Natural killer cell (primary cell): ENCODE measurements at regions not wholly inside any gene's neighbourhood (a gene's known extent, or its start where the extent isn't known, plus 50 kb on each side); places are given as distances from the start of the nearest gene placed in this dataset.
"Not testable (repeated sequence)": the region's sequence is repeated elsewhere in the genome, so short reads cannot be mapped to it uniquely, and the experiment has no call there.

ENCODE experiments used
- ATAC-seq, 3 donors: fragments of 150-1000 bp in 2 of 3; fragments of 200-7000 bp in 1 of 3; cut with Tn5 transposase; 1 replicate in 1 of 3; 2 replicates in 2 of 3; pipeline ENCODE4 v1.10.0; 2021; ENCODE audit warnings: mild to moderate bottlenecking in 2 of 3, moderate library complexity in 2 of 3
- DNase-seq, 2 donors: peaks; one replicate each; pipeline versions ENCODE4 v3.0.0 to v3.0.0-alpha.2; 2013 to 2021; ENCODE audit warnings: mixed read lengths in 1 of 2
- H3K27ac ChIP-seq: one replicate; pipeline ENCODE4 v1.5.1; 2013; ENCODE audit warnings: mild to moderate bottlenecking, low read length
- H3K27me3 ChIP-seq: one replicate; pipeline ENCODE4 v1.6.1; 2013; ENCODE audit warnings: low read length; ENCODE audit not compliant: control insufficient read depth, insufficient read depth
- H3K36me3 ChIP-seq: one replicate; pipeline ENCODE4 v1.6.1; 2013; ENCODE audit warnings: low read length; ENCODE audit not compliant: control insufficient read depth, insufficient read depth
- H3K4me1 ChIP-seq: one replicate; pipeline ENCODE4 v1.6.1; 2013; ENCODE audit warnings: low read length; ENCODE audit not compliant: control insufficient read depth, insufficient read depth
- H3K4me3 ChIP-seq: one replicate; pipeline ENCODE4 v1.5.1; 2013; ENCODE audit warnings: low read length
- H3K9me3 ChIP-seq: one replicate; pipeline ENCODE4 v1.6.1; 2013; ENCODE audit warnings: low read length; ENCODE audit not compliant: control insufficient read depth, insufficient read depth
- H3K27ac Mint-ChIP-seq, 2 donors: one replicate each; pipeline ENCODE4 v1.8.0; 2022; ENCODE audit warnings: mild to moderate bottlenecking in 2 of 2, mixed read lengths in 2 of 2, moderate library complexity in 1 of 2
- H3K27me3 Mint-ChIP-seq, 2 donors: one replicate each; pipeline ENCODE4 v1.8.0; 2022; ENCODE audit warnings: low read depth in 2 of 2, mixed read lengths in 2 of 2
- H3K36me3 Mint-ChIP-seq: one replicate; pipeline ENCODE4 v1.8.0; 2022; ENCODE audit warnings: mixed read lengths
- H3K4me1 Mint-ChIP-seq, 2 donors: one replicate each; pipeline ENCODE4 v1.8.0; 2022; ENCODE audit warnings: mixed read lengths in 2 of 2
- H3K4me3 Mint-ChIP-seq: one replicate; pipeline ENCODE4 v1.8.0; 2022; ENCODE audit warnings: mild to moderate bottlenecking, moderate library complexity, mixed read lengths
- H3K9me3 Mint-ChIP-seq, 2 donors: one replicate each; pipeline ENCODE4 v1.8.0; 2022; ENCODE audit warnings: mixed read lengths in 2 of 2
- WGBS: methylation state at CpG from one replicate; pipeline ENCODE4 v1.1.7; 2013; ENCODE audit warnings: missing lambda C conversion rate; ENCODE audit not compliant: insufficient coverage; 5-methylcytosine and 5-hydroxymethylcytosine counted together
- intact Hi-C: fragments of 100-400 bp; cut with micrococcal nuclease; formaldehyde crosslinking; loops from one replicate; pipeline ENCODE4 v1.14.2; 2022
- TF ChIP-seq, protein P1 (sequence below): fragments of 200-600 bp; IDR thresholded peaks from one replicate; pipeline ENCODE4 v1.8.0; 2022; ENCODE audit warnings: antibody characterized with exemption

DNA sequence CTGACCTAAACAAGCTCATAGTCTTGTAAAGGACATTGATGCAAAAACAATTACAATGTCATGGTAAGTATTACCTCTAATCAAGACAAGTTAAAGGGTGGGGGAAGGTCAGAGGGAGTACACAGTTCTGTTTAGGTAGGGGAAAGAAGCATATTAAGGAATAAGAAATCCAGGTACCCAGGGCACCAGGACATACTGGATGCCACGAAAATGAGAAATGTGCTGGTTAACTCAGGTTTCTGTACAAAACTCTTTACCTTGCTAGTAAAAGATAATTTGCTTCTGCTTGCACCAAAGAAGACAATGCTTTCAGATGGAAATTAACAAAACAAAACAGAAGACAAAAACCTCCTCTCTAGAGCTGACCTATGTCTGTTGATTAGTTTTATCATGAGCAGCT is 70.7 kb upstream of the MED13 start:
- Mint-ChIP-seq H3K4me1 (no peaks in the 10 kb centered on the region), H3K9me3 (no peaks in the 10 kb centered on the region), H3K36me3 (peaks cover 5% of the 10 kb centered on the region), H3K4me3 (no peak overlapping the region), H3K27me3 (peaks cover 26 to 37% of the 10 kb centered on the region in 2 donors), H3K27ac (no peak overlapping the region)
- Histone ChIP-seq H3K36me3 (no peaks in the 10 kb centered on the region), H3K27me3 (no peaks in the 10 kb centered on the region), H3K27ac (no peak overlapping the region), H3K4me3 (no peak overlapping the region), H3K9me3 (no peaks in the 10 kb centered on the region), H3K4me1 (peaks cover 4% of the 10 kb centered on the region)
- no peak for ATAC-seq
- intact Hi-C loops = no loop called here
- DNase-seq = no peak
- TF ChIP-seq, protein P1, sequence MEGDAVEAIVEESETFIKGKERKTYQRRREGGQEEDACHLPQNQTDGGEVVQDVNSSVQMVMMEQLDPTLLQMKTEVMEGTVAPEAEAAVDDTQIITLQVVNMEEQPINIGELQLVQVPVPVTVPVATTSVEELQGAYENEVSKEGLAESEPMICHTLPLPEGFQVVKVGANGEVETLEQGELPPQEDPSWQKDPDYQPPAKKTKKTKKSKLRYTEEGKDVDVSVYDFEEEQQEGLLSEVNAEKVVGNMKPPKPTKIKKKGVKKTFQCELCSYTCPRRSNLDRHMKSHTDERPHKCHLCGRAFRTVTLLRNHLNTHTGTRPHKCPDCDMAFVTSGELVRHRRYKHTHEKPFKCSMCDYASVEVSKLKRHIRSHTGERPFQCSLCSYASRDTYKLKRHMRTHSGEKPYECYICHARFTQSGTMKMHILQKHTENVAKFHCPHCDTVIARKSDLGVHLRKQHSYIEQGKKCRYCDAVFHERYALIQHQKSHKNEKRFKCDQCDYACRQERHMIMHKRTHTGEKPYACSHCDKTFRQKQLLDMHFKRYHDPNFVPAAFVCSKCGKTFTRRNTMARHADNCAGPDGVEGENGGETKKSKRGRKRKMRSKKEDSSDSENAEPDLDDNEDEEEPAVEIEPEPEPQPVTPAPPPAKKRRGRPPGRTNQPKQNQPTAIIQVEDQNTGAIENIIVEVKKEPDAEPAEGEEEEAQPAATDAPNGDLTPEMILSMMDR = no peak
- 92% methylated on average over 1 of the region's 1 CpG for WGBS

DNA sequence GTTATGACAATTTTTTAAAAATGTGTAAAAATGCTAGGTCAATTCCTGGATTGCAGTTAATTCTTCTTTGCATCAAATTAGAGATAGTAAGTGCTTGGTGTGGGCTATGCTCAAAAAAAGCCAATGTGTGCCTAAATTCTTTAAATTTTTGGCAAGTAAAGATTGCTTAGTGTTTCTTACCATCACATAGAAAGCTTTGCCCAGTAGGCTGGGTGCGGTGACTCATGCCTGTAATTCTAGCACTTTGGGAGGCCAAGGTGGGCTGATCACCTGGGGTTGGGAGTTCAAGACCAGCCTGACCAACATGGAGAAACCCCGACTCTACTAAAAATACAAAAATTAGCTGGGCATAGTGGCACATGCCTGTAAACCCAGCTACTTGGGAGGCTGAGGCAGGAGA is 70.0 kb upstream of the MED13 start:
- intact Hi-C loops, H3K4me1 ChIP-seq, H3K9me3 ChIP-seq, H3K36me3 Mint-ChIP-seq, H3K36me3 ChIP-seq, H3K27ac ChIP-seq, H3K4me1 Mint-ChIP-seq, H3K27ac Mint-ChIP-seq, H3K27me3 ChIP-seq, ATAC-seq, DNase-seq, H3K4me3 Mint-ChIP-seq, H3K9me3 Mint-ChIP-seq, H3K4me3 ChIP-seq: not testable (repeated sequence)
- 86% methylated on average over 2 of the region's 2 CpGs for WGBS
- H3K27me3 Mint-ChIP-seq = peaks cover 19 to 32% of the 10 kb centered on the region in 2 donors

DNA sequence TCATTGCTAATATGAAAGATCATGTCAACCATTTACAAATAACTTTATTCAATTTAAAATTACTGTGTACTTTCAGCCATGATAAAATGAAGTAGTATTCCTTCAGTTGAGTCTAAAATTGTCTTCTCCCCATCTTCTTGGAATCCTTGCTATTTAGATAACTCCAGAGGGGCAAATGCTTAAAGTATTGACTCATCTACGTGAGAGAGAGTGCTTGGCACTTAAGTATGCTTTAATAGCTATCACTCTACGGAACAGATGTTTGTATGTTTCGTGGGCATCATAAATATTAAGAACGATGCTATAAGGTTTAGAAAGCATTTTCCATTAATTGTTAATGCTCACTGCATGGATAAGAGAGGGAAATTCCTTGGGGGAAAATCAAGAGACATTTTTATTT is 69.3 kb upstream of the MED13 start:
- H3K36me3 Mint-ChIP-seq = no peaks in the 10 kb centered on the region
- H3K27ac ChIP-seq = no peak overlapping the region
- no peaks in the 10 kb centered on the region for H3K36me3 ChIP-seq
- ATAC-seq = no peak
- DNase-seq = no peak
- no peaks in the 10 kb centered on the region for H3K4me1 Mint-ChIP-seq
- TF ChIP-seq, protein P1 = no peak
- H3K27me3 Mint-ChIP-seq = peaks cover 19 to 32% of the 10 kb centered on the region in 2 donors
- H3K4me3 ChIP-seq = no peak overlapping the region
- WGBS = 92% methylated on average over 4 of the region's 4 CpGs
- no peaks in the 10 kb centered on the region for H3K9me3 Mint-ChIP-seq
- H3K9me3 ChIP-seq = no peaks in the 10 kb centered on the region
- H3K4me1 ChIP-seq = peaks cover 4% of the 10 kb centered on the region
- intact Hi-C loops = no loop called here
- no peaks in the 10 kb centered on the region for H3K27me3 ChIP-seq
- no peak overlapping the region for H3K4me3 Mint-ChIP-seq
- no peak overlapping the region for H3K27ac Mint-ChIP-seq

DNA sequence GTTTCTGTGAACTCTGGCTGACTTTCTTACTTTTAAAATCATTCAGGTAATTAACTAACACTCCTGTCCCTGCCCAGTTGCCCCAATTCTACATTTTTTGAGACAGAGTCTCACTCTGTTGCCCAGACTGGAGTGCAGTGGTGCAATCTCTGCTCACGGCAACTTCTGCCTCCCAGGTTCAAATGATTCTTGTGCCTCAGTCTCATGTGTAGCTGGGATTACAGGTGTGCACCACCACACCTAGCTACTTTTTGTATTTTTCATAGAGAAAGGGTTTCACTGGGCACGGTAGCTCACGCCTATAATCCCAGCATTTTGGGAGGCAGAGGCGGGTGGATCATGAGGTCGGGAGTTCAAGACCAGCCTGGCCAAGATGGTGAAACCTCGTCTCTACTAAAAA is 66.2 kb upstream of the MED13 start:
- peaks cover 11 to 29% of the 10 kb centered on the region in 2 donors for H3K27me3 Mint-ChIP-seq
- H3K27me3 ChIP-seq, H3K4me1 Mint-ChIP-seq, DNase-seq, H3K4me3 Mint-ChIP-seq, intact Hi-C loops, H3K27ac Mint-ChIP-seq, H3K9me3 ChIP-seq, H3K36me3 Mint-ChIP-seq, H3K27ac ChIP-seq, H3K36me3 ChIP-seq, H3K4me1 ChIP-seq, H3K9me3 Mint-ChIP-seq, ATAC-seq, H3K4me3 ChIP-seq: not testable (repeated sequence)
- WGBS = 93% methylated on average over 5 of the region's 6 CpGs

DNA sequence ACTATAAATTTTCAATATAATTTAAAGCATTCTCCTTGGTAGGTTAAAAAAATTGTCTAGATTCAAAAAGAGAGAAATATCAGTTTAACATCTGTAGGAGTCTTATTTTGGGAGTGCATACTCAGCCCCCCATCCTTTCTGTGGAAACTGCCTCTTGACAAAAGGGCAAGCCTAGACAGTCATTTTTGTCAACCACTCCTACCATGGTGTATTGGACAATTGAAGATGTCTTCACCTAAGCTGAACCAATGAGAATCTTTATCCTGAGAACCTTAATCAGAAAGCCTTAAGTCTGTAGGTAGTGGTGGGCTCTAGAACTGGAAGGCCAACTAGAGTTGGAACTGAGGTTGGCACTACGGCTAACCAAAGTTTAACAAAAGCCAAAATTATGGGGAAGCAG is 65.7 kb upstream of the MED13 start:
- Mint-ChIP-seq H3K27ac (no peak overlapping the region), H3K36me3 (no peaks in the 10 kb centered on the region), H3K4me1 (no peaks in the 10 kb centered on the region), H3K9me3 (no peaks in the 10 kb centered on the region), H3K4me3 (no peak overlapping the region), H3K27me3 (peaks cover 9 to 26% of the 10 kb centered on the region in 2 donors)
- intact Hi-C loops = no loop called here
- TF ChIP-seq, protein P1 = no peak
- DNase-seq = no peak
- Histone ChIP-seq H3K27me3 (peaks cover 3% of the 10 kb centered on the region), H3K9me3 (no peaks in the 10 kb centered on the region), H3K4me3 (no peak overlapping the region), H3K36me3 (no peaks in the 10 kb centered on the region), H3K27ac (no peak overlapping the region), H3K4me1 (no peaks in the 10 kb centered on the region)
- no peak for ATAC-seq
- 93% methylated on average over 1 of the region's 1 CpG for WGBS
